HG03139 (cell line): ENCODE measurements at regions not wholly inside any gene's neighbourhood (a gene's known extent, or its start where the extent isn't known, plus 50 kb on each side); places are given as distances from the start of the nearest gene placed in this dataset.

Source experiments
- ATAC-seq: cut with Tn5 transposase; IDR thresholded peaks from one replicate; pipeline ENCODE4 v1.9.1; 2021; ENCODE audit not compliant: unreplicated experiment

DNA sequence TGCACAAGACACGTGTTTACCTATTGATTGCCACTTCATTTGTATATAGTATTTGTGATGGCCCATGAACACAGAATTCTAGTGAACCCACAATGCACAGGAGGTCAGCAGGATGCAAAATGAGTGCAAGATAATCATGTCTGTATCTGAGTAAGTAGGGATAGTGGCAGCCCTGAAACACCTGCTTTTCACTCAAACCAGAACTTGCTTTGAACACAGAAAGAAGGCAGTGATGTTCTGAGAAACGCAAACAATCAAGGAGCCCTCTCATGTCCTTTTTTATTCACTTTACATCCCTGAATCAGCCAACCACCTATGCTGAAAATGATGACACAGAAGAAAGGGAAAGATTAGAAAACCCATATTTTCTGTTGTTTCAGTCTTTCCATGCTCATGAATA lies 170.4 kb upstream of the AVPR1A start:
- no peak for ATAC-seq

DNA sequence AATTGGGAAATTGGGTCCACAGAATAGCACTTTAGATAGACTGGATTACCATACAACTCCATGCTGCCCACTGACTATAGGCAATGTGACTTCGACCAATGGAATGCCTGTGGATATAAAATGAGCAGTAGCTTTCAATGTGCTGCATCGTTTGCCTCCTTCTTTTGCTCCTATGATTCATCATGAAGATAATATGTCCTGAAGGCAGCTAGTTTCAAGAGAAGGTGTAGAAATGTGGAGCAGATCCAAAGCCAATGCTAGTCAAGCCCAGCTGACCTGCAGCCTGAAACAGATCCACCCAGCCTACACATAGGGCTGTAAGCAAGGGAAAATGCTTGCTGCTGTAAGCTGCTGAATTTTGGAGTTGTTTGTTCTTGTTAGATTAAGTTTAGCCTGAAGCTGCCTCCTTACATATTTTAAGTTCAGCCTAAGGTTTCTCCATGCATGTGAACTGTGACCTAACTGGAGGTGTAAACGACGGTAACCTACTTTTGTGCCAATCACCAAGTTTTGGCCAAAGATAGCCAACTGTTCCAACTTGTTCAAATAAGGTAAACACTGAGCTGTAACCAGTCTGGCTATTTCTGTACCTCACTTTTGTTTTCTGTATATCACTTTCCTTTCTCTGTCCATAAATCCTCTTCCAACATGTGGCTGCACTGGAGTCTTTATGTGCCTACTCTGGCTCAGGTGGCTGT lies 169.1 kb upstream of the AVPR1A start:
- no peak for ATAC-seq

DNA sequence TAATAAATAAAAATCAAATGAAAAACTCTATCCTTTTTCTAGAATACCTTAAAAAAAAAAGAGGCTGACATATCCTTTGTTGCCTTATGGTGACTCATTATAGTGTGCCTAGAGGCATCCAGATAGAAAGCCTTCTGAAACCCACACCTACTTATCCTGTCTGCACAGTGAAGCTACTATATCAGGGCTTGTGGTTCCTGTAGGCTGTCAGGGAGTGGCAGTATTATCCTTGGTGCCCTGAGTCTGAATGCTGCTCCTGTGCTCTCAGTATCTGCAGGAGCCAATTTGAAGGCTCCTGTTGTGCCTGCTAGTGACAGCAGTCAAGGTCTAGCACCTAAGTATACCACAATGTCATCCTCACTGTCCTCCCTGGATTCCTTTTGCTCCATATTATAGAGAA lies 168.4 kb upstream of the AVPR1A start:
- ATAC-seq = peak; percentile 83

DNA sequence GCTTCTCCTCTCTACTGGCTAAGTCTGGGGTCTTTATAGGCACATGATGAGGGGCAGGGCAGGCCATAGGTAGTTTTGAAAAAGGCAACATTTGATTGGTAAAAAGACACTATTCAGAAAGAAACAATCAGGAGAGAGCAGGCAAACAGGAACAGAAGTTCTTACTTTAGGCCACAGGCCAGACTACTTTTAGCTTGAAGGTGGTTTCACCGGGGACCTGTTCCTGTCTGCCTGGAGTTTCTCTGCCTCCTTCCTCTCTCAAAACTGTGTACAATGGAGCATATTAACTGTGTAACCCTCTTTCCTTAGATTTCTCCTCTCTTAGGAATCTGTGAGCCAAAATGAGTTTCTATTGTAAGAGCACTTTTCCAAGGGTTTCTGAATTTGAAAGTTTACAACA lies 167.9 kb upstream of the AVPR1A start:
- ATAC-seq = no peak

DNA sequence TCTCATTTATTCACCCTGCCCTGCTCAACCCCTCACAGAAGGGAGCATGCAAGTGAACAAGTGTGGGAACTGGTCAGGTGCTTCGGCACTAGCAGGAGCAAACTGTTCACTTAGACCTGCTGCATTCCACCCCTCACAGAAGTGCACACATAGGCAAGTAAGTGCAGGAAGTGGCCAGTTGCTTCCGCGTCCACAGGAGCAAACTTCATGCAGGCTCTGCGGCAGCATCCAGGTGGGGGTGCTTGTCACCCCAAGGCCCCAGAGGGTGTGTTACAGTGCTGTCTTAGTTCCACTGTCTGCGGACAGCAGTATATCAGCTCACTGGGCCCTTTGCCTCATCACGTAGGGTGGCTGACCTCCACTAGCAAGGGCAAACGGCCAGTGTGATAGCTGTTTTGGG lies 167.3 kb upstream of the AVPR1A start:
- ATAC-seq = no peak

DNA sequence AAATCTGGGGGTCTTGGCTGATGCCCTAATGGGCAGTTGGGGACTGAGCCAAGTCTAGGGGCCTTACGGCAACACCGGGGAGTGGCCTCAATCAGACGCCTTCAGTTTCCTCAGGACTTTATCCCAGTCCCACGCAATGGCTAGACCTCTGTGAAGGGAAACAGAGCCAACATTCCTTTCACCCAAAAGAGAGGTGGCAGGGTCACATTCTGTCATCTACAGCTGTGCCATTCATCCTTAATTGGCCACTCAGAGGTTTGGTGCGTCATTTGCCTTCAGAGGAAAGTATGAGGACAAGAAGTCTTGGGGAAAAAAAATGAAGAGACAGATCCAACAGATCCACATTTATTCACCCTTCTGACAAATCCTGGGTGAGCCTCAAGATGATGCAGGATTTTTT lies 166.9 kb upstream of the AVPR1A start:
- ATAC-seq = no peak

DNA sequence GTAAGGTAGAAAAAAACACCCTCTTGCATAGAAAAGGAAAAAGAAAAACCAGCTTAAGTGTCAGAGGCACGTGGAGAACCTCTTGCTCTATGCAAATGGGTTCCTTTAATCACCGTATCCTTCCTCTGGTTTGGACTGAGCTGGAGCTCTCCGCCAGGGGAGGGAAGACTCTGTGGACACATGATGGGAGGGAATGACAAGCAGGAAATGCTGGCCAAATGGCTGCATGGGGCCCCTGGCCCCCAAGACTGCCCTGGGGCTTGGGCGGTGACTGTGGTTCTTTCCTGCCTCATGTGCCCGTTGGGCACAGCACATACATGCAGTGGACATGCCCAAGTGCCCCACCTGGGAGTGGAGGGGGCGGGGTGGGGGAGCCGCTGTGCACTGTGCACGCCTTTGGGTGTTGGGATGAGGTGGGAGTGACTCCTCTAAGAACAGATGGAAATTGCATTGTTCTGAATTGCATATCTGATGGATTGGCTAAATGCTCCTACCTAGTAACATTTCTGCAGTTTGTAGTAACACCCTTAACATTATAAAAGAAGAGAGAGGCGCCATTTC lies 166.4 kb upstream of the AVPR1A start:
- ATAC-seq = no peak

DNA sequence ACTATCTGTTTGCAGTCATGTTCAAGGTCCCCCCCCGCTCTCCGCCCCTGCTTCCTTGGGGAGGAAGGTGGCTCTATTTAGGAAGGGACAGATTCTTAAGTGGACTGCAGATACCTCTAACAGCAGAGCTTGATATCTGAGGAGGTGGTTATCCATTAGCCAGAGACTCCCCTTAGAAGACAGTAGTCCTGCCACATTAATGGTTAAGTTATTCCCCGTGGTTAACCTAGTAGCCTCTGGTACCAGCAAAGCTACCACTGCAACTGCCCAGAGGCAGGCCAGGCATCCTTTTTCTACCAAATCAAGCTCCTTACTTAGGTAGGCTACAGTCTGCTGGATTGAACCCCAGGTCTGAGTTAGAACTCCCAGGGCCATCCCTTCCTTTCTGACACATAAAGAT lies 162.1 kb upstream of the AVPR1A start:
- peak; percentile 69 for ATAC-seq

DNA sequence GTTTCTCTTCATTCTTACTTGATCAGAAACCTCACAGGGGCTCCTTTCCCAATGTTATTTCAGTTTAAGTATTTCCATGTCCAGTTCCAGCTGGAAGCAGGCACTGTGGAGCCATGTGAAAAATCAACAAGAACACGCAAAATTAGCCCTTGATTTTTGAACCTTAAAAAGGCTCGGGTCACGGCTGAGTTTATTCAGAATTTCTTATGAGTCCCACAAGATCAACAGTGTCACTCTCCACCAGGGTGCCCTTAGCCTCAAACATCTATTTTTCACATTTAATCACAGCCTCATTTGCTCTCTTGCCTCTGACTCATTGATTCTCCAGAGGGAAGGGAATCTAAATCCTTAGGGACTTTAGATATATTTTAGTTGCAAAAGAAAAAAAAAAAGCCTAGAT lies 157.7 kb upstream of the AVPR1A start:
- no peak for ATAC-seq

DNA sequence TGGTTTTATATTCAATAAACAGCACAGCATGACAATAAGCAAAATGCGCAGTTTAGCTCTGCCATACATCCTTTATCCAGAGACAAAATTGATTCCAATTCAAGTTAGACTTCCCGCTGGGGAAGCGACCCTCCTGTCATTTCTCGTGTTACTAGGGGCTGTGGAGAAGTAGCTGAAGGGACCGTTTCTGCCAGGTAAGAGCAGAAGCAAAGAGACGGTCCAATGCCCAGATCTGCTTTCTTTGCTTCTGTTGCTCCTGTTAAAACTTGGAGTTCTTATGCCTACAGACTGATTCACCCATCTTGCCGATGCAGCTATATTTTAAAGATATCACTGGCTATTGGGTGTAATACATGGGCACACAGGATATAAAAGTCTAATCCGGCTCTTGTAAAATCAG lies 156.8 kb upstream of the AVPR1A start:
- no peak for ATAC-seq

DNA sequence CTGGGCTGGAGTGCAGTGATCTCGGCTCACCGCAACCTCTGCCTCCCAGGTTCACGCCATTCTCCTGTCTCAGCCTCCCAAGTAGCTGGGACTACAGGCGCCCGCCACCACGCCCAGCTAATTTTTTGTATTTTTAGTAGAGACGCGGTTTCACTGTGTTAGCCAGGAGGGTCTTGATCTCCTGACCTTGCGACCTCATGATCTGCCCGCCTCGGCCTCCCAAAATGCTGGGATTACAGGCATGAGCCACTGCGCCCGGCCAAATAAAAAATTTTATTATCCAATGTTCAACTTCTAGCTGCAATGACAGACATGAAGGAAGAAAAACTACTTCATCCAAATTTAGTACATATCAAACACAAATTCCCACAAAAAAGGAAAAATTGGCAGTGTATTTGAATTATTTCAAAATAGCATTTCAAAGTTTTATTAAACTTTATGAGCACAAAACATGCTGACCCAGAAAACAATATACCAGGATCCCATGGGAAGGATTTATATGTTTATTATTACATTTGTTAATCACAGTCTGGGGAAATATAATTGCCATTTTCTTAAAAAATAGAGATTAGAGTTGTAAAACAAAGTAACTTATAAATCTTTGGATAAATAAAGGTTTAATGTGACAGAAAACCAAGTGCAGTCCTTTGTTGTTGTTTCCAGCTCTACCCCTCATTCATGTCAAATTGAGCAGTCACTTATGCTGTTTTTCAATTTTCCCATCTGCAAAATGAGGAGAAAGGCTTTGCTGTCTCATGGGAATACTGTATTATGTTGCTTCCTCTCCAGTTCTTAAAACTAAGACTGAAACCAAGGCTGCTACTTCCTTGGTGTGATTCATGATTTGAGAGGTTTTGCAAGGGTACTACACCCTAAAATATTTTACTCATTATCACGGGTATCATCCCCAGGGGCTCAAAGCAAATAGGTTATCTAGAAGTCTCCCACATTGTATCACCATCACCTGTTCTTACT lies 155.2 kb upstream of the AVPR1A start:
- peak; percentile 39 for ATAC-seq

DNA sequence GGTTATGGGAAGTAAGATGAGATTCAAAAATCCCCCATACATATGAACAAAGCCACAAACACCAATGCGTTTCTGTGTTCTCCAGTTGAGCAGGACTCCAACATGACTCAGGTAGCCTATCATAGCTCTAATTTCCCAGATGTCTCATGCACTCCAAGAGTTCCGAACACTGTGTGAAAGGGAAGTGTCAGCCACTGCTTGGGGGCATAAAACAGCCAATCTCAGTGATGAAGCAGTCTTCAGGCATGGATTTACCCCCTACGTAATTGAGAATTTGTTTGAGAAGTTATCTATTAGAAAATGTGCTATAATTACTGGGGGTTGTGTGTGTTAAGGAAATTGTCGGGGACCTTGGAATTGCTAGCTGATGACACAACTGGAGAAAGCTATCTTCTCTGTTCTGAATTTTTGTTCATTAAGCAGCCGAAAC lies 153.9 kb upstream of the AVPR1A start:
- no peak for ATAC-seq

DNA sequence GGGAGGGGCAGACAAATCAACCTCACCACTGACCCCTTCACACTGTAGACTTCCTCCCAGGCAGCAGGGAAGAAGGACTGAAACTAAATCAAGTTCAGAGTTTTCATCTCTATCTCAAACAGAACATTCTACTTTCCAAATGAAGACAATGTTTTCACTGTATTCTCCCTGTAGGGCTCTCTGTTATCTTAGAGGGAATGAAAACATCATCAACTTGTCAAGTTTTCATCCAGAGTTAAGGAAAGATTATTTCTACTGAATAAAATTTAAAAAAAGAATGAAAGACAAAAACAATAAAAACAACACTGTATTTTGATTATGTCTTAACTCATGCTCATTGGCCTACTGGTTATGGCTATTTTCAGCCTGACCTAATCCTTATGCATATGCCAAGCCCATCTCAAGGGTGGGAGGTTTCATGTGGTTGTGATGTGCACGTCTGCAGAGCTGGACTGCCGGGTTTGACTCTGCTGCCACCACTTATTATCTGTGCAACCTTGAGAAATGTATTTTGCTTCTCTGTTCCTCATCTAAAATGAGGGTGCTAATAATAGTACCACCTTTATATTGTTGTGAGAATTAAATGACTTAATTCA lies 152.0 kb upstream of the AVPR1A start:
- peak; percentile 21 for ATAC-seq

DNA sequence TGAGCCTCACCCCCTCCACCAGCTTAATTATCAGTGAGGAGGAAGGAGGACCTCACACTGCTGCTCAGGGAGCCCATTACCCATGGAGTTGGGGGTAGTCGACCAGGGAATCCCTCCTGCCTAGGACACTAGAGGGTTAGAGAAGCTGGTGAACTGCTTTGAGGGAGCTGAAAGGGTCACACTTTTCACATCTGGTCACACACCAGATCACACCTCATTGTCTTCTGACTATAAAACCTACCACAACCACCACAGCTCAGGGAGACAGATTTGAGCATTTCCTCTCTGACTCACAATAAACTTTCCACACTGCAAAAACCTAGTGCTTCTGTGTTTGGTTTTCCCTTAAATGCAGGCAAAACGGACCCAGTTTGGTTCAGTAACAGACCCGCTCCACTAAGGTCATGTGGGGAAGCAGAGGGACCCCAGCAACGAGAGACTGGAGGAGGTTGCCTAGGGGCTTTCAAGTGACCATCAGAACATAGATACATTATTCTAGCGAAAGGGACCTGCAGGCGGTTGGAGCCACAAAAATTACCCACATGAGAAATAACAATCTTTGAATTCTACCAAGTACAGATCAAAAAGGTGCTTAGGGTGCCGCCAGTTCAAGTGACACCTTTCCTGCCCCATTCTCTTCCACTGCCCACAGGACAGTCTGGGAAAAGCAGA lies 151.4 kb upstream of the AVPR1A start:
- ATAC-seq = peak; percentile 70

DNA sequence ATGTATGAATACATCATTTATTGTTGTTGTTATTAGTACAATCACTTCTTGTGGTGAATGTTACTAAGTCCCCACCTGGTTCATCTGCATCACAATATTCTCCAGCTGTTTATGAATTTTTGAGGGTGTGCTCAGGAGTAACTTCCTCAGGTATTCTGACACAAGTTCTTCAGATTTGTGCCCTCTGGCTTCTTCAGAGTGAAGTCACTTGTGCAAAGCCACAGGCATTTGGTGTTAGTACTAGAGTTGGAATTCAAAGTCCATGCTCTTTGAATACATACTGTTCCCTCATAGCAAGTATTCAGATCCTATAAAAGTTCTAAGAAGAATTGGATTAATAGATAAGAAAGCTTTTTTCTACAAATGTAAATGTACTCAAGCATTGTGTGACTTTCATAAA lies 150.3 kb upstream of the AVPR1A start:
- no peak for ATAC-seq

DNA sequence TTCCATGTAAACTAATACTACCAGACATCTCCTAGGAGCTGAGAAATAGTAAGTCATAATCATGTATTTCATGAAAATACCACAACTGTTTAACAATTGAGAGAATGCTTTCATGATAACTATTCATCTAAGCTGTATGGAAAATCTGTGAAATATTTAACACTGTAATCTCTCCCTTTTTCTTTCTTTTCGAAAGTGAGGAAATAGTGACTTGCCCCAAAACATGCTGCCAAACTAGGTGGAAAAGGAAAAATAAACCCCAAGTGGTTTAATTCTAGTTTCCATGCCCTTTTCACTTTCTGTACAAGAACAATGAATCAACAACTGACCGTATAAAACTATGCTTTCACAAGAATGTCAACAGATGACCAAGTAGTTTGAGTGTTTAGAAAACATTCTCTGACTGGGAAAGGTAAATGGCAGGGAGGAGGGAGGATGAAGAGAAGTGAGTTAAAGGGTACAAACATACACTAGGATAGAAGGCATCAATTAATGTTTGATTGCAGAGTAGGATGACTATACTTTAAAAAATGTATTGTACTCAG lies 147.5 kb upstream of the AVPR1A start:
- no peak for ATAC-seq

DNA sequence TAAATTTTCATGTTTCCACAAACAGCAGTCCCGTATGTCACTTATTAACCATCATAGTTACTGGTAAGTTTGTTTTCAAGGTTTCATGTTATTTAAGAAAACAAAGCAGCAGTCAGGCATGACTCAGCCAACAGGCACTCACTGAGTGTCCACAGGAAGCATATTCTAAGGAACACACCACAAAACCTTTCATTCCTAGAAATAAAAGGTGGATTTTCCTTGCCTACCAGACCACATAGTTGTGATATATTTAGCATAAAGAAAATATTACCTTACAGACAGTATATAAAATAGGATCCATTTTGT lies 143.3 kb upstream of the AVPR1A start:
- peak; percentile 69 for ATAC-seq

DNA sequence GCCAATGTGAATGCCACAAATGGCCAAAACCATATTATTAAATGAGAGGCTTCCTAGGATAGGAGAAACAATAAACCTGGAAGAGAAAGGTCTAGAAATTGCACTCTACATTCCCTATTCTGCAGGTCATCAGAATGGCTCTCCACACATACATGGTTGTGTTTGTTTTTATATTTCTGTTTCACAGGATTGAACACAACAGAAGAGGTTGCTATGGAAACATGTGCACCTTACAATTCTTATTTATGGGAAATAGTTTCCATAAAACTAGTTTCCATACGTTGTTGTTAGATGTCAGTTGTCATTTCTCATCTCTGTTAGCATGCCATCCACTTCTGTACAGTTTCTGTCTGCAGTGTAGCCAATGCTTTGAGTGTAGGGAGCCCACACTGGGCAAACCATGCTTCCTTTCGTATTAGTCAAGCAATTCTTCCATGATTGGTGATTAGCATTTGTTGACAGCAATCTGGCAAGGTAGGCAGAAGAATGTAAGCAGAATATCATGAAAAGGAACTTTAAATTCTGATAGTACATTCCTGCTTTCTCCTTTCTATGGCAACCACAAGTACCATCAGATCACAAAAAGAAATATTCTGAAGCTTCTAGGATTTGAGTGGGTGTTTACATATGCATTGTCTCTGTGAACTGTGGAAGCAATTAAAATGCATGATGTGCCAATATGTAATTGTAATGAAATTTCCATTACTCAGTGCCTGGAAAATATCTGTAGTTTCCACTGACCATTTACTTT lies 141.6 kb upstream of the AVPR1A start:
- no peak for ATAC-seq

DNA sequence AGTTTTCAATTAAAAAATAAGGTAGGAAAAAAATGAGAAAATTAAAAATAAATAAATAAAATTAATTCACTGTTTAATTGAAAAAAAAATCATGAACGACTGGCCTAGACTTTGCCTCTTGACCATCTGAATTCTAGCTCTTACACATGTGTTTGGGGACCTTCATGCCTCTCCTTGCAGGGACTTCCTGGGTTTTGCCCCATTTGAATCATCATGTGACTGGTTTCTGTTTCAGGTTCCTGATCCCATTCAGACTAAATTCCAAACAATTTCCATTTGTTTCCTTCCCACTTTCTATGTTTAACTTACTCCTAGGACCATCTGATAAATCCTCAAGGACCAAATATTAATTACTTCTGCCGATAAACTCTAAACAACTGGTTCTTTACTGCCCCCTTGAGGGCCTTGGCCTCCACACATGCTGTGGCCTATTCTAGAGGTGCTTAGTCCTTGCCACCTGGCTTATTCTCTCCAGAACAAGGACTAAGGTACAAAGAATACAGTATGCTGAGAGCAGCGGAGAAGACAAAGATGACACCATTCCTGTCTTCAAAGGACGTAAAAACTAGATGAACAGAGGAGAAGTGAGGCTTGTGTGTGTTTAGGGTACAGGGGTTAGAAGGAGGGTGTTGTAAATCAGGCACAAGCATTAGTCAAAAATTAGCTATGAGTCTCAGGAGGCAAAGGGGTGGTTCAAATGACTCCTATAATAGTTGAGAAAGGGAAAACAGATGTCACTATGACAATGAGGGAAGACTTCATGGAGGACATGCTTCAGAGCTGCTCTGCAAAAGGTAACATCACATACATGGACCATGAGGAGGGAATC lies 125.8 kb upstream of the AVPR1A start:
- ATAC-seq = peak; percentile 80
